GM19438 (cell line): ENCODE measurements at regions not wholly inside any gene's neighbourhood (a gene's known extent, or its start where the extent isn't known, plus 50 kb on each side); places are given as distances from the start of the nearest gene placed in this dataset.
A peak's percentile ranks its signal among the peaks of the same experiment; 100 is the strongest.
"Not testable (repeated sequence)": the region's sequence is repeated elsewhere in the genome, so short reads cannot be mapped to it uniquely, and the experiment has no call there.

Experiments used
- ATAC-seq: cut with Tn5 transposase; IDR thresholded peaks from one replicate; pipeline ENCODE4 v1.9.1; 2021; ENCODE audit warnings: low read depth; ENCODE audit not compliant: unreplicated experiment

DNA sequence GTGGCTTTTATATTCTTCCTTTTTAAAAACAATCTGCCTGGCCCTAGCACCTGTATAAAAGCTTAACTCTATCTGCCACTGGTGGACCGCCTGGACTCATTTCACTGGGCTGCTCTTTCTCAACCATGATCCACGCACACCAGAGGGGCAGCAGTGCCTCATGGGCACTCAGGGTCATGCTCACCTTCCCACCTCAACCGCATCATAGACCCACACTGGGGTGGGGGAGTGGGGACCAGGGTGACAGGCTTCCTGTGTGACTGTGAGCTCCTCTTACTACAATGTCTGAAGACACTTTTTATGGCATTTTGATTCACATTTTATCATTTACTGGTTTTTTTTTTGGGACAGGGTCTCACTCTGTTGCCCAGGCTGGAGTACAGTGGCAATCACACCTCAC is 4038.8 kb upstream of the TPTE start:
- not testable (repeated sequence) for ATAC-seq

DNA sequence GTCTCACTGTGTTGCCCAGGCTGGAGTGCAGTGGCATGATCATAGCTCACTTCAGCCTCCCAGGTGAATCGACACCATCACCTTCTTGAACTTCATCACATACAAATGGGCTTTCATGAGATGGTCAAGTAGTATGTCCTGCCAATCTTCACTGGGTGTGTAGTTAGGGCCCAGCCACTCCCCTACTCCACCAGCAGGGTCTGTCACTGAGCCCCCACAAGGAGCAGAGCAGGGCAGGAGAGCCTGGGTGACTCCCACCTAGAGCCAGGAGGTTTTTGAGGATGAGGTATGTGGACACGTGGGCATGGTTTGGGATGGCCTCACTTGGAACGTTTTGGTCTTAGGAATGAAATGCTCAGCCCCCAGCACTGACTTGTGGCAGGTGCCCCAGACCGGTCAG is 4037.7 kb upstream of the TPTE start:
- ATAC-seq = not testable (repeated sequence)

DNA sequence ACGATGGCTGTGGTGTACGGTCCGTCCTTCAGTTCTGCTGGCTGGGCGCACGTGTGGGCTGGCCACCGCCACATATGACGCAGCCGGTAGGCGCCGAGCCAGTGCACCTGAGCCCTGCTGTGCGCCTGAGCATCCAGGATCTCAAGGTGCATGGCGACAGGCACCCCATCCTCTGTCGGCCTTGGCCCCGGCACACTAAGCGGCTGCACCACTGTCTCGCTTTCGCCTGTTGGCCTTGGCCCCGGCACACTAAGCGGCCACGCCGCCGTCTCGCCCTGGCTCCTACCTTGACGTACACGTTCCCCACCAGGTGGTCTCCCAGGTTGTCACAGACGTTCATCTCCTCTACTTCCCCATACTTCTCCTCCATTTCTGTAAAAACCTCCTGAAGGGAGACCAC is 4034.6 kb upstream of the TPTE start:
- ATAC-seq = not testable (repeated sequence)

DNA sequence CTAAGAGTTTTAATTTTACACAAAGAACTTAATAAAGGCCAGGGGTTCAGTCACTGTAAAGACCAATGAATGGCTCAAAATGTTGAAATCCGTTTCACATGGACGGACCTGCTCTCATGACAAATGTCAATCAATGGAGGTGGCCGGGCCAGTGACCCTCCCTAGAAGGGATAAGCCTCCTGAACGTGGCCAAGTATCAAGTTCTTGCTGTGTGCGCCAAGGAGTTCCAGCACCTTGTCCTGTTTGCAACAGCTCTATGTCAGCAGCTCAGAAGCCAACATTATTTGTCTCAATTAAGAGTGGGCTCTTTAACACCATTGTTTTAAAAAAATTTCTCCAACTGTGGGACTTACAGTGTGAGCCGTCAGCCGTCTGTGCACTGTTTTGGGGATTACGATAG is 4028.7 kb upstream of the TPTE start:
- not testable (repeated sequence) for ATAC-seq

DNA sequence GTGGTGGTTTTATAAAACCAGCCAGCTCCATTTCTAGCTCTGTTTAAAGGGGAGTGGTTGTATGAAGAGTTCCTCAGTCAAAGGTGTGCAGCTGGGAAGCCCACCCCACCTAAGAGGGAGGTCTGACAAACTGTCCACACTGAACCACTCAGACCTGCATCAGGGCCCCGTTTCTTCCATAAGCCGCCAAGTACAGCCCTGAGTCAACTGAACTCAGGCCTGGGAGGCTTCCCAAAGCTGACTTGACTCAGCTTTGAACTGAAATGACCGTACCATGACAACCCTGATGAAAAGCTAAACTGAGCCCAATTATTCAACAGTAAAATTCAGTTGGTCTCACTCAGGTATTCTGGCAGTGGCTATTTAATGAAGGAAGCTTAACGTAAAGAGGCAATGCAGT is 4027.4 kb upstream of the TPTE start:
- ATAC-seq = not testable (repeated sequence)

DNA sequence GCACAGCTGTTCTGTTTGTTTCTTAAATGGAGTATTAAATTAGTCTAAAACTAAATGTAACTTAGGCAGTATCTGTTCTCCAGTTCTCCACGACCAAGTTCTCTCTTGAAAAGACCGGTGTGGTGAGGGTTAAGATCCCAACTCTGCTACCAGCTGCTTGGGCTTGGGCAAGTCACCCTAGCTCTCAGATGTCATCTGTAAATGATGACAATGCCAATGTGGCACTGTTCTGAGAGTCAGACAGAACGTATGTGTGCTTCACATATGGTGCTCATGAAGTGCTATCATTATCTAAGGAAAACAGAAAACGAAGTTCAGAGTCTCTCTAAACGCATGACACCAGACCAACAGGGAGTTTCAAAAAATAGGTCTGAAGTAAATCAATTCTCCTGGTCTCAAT is 4025.0 kb upstream of the TPTE start:
- ATAC-seq = not testable (repeated sequence)

DNA sequence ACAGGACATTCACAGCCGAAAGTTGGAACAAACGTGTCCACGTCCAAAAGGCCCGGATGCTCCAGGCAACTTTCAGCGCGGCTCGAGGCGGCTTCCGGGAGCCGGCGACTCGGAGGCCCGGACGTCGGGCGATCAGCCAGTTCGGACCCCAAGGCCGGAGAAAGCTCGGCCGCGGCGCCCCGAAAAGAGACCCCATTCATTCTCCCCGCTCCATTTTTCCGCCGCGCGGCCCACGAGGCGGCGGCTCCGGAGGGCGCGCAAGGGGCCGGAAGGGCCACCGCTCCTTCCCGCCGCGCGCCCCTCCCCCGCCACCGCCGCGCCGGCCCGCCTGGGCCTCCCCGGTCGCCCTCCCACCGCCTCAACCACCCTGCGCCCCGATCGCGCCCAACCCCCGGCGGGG is 4022.7 kb upstream of the TPTE start:
- peak; percentile 12 for ATAC-seq

DNA sequence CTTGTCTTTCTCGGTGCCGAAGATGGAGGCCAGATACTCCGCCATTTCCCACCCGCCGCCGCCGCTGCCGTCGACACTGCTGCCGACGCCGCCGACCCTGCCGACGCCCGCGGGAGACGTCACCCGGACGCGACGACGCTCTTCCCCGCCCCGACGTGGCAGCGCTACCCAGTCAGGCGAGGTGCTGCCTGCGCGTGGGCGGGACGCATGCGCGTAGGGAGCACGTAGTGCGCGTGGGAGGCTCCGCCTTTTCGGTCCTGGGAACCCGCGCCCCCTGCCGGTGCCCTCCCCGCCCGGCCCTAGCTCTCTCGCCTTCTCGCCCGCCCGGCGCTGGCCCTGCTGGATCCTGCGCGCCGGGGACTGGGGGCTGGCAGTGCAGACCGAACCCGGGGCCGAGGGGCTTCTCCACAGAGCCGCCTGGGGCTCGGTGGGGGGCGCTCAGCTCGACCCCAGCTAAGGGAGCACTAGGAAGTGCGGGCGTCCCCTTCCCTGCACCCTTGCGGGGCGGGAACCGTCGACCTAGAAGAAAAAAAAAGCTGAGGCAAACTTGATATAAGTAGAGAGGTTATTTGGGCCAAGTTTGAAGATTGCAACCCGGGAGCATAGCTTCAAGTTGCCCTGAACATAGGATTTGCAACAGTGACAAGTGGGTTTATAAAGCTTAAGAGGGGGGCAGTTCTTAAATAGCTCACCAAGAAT is 4022.1 kb upstream of the TPTE start:
- peak; percentile 51 for ATAC-seq

DNA sequence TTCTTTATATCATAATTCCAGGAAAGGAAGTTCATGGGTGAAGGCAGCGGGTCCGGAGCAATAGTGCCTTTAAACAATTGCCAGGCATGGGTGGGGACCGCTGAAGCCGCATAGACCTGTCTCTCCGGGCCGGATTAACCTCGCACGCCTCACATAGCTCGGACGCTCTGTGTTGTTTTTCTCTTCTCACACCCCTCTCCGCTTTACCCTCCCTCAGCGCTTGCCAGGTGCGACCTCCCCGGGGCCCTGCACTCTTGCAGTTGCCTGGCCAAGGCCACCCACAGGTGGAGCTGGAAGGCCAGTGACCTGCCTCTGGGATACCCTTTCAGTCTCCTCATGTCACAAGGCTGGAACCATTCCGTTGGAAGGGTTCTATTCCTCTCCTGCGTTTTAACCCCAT is 4021.5 kb upstream of the TPTE start:
- not testable (repeated sequence) for ATAC-seq

DNA sequence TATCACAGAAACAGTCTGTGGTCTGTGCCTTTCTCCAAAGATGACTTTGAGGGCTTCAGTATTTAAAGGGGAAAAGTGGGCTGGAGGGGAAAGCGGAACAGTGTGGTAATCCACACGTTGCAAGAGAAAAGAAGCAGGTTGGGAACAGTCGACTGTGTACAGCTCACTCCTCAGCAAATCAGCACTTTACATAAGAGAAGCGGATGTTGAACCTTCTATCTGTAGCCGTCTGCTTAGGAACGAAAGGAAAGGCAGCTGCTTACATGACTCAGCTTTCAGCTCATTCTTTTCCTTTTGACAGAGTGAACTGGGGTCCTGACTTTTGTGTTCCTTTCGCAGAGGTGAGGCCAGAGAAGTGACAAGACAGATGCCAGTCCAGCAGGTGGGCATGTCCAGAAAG is 4020.7 kb upstream of the TPTE start:
- not testable (repeated sequence) for ATAC-seq

DNA sequence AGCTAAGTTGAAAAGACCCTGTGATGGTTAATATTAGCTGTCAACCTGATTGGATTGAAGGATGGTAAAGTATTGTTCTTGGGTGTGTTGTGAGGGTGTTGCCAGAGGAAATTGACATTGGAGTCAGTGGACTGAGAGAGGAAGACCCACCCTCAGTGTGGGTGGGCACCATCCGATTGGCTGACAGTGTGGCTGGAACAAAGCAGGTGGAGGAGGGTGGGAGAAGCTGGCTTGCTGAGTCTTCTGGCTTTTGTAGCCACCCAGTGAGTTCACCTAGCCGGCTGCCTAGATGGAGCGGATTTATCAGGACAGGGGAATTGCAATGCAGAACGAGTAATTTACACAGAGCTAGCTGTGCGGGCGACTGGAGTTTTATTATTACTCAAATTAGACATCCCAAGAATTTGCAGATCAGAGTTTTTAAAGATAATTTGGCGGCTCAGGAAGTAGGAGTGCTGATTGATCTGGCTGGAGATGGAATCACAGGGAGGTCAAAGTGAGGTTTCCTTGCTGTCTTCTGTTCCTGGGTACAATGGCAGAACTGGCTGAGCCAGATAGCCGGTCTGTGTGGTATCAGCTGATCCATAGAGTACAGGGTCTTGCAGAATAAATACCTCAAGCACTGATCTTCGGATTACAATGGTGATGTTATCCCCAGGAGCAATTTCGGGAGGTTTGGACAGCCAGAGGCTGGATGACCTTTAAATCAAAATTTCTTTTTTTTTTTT is 4015.1 kb upstream of the TPTE start:
- ATAC-seq = not testable (repeated sequence)

DNA sequence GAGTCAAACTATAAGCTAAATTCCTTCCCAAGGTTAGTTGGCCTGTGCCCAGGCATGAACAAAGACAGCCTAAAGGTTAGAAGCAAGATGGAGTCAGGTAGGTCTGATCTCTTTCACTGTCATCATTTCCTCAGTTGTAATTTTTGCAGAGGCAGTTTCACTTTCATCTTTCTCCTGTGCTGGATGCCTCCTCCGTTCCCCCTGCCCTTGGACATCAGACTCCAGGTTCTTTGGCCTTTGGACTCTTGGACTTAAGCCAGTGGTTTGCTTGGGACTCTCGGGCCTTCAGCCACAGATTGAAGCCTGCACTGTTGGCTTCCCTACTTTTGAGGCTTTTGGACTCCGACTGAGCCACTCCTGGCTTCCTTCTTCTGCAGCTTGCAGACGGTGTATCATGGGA is 4013.8 kb upstream of the TPTE start:
- not testable (repeated sequence) for ATAC-seq

DNA sequence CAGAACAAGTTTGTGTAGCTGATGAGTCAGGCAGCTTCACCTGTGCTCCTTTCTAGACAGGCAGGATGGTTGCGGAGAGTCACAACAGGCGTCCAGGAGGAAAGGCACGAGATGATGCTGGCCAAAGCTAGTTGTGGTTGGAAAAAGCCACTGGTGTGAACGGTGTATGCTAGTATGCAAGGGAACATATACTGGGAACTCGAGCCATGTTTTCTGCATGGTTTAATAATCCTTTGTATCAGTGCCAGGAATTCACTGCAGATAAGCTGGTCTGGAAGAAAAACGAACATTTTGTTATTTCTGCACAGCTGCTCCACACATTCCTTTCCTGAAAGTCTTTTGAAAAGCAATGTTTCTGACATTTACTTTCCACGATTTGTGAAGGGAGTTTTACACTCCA is 3999.6 kb upstream of the TPTE start:
- ATAC-seq = not testable (repeated sequence)

DNA sequence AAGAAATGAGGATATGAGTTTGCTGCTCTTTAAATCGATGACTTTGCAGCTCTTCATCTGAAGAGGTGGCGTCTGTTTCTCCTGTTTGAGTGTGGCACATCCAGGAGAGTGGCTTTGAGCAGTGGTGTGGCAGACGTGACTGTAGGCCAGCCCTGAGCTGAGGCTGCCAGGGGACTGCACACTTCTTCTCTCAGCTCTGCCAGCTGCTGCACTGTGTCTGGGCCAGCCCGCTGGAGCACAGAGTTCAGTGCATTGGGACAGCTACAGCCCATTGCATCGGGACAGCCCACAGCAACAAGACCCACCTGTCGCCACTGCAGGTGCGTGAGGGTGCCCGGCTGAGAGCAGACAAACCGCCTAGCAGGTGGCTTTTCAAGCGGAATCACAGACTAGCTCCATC is 3995.2 kb upstream of the TPTE start:
- not testable (repeated sequence) for ATAC-seq

DNA sequence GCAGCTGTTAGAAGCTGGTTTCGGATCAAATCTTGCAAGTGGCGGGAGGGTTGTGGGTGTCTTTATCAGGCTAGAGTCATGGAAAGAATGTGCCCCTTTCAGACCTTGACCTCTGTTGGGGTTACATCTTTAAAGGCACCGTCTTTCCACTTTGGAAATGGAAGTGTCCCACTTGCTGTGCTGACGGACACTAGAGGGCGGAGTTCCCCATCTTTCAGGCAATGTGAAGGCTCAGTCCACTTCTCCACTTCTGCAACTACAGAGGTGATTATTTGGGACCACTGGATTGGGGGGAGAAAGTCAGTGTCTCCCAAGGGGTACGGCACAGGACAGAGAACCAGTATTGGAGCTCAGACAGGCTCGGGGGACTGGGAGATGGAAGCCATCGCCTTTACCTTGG is 3990.7 kb upstream of the TPTE start:
- not testable (repeated sequence) for ATAC-seq

DNA sequence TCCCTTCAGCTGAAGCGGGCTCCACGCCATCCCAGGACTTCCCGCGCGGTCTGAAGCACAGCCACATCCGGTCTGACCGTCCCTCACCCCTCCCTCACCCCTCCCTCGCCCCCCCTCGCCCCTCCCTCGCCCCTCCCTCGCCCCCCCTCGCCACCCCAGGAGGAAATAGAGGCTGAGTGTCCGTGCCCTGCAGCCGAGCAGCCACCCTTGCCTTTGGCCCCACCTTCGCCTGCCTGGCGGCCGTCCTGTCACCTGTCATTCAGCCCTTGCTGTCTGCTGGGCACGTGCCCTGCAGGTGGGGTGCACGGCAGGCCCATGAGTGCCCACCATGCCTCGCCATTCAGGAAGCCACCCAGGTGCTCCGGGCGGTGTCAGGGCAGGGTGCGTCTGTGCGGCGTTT is 3988.1 kb upstream of the TPTE start:
- ATAC-seq = not testable (repeated sequence)

DNA sequence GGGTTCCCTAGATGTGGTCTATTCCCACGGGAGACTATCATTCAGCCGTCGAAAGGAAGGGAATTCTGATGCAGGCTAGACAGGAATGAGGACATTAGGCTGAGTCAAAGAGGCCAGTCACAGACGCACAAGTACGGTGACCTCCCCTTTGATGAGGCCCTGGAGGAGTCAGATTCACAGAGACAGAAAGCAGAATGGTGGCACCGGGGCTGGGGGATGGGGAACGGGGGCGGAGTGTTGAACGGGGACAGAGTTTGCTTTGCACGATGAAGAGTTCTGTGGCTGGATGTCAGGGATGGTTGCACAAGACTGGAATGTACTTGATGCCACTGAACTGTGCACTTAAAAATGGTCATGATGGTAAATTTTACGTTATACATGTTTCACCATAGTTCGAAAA is 3983.1 kb upstream of the TPTE start:
- not testable (repeated sequence) for ATAC-seq

DNA sequence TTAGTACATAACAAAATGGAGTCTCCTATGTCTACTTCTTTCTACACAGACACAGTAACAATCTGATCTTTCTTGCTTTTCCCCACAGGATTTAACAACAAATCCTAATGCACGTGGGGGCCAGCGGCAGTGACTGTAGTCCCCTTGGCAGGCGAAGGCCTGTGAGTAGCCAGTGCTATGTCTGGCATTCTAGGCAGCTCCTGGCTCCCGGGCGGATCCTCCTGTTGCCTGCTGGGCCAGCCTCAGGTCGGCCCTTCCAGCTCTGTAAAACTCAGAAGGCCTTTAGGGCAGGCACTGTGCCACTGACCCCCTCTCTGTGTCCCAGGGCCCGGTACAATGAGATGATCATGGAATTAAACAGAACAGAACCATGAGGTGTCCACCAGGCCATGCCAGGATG is 3981.7 kb upstream of the TPTE start:
- not testable (repeated sequence) for ATAC-seq

DNA sequence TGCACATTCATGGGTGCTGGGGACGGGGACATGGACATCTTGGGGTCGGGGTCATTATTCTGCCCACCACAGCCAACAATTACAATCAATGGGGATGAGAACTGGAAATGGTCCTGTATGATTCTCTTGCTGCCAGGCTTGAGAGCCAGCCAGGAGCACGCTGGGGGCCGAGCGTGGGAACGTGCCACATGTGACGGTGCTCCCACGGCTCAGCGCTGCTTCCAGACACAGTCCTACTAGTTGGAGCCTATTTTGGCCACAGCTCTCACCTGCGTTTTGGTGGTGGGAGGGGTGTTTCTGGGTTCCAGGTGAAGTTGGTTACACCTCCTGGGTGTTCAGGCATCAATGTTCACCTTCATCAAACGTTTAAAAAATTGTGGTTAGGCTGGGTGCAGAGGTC is 3980.3 kb upstream of the TPTE start:
- not testable (repeated sequence) for ATAC-seq

DNA sequence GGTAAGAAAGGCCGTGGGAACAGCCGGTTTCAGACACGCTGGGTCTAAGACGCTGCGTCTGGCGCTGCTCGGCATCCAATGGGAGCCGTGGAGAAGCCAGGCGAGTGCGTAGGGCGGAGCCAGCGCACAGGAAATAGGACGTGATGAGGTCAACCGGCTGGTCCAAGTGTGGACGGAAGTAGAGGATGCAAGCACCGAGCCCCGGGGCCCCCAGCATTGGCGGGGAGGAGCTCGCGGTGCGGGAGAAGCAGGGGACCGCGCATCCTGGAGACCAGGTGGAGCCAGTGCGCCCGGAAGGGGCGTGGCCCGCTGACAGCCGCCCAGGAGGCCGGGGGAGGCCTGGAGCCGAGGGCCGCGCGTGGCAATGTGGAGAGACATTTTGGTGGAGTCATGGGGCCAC is 3976.1 kb upstream of the TPTE start:
- not testable (repeated sequence) for ATAC-seq

DNA sequence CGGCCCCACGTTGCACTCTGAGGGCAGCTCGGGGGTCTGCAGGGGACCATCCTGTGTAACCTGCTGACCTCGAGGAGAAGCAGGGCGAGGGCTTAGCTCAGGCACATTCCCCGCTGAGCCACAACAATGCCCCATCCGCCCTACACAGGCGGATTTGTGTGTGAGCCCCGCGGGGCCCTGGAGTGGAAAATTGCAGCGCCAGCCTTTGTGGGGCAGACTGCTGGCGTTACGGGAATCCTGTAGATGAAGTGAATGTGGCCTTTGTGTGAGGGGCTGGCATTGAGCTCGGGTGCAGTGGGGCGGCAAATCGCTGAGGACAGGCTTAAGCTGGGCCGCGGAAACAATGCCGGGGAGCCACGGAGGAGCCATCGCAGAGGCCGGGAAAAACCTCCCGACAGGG is 3970.3 kb upstream of the TPTE start:
- not testable (repeated sequence) for ATAC-seq
